Ovary (tissue), 7 donors: ENCODE measurements at regions not wholly inside any gene's neighbourhood (a gene's known extent, or its start where the extent isn't known, plus 50 kb on each side); places are given as distances from the start of the nearest gene placed in this dataset.

Experiments
- DNase-seq, 5 donors: peaks; one replicate each; pipeline ENCODE4 v3.0.0-alpha.2; 2019 to 2020
- H3K27ac ChIP-seq, 2 donors: fragments of 200-600 bp; one replicate each; pipeline versions ENCODE4 v1.5.1 to v1.8.0; 2019 to 2022
- H3K27me3 ChIP-seq: fragments of 200-600 bp; one replicate; pipeline ENCODE4 v1.8.0; 2022
- H3K36me3 ChIP-seq: fragments of 200-600 bp; sonication (generic); one replicate; pipeline ENCODE4 v1.5.1; 2019
- H3K4me1 ChIP-seq: one replicate; pipeline ENCODE4 v1.8.1; 2013; ENCODE audit warnings: mild to moderate bottlenecking, moderate library complexity; ENCODE audit not compliant: insufficient read depth
- H3K4me3 ChIP-seq: fragments of 200-600 bp; sonication (generic); one replicate; pipeline ENCODE4 v1.5.1; 2017
- H3K9me3 ChIP-seq, 2 donors: fragments of 200-600 bp in 1 of 2; sonication (generic) in 1 of 2; one replicate each; pipeline versions ENCODE4 v1.5.1 to v1.8.1; 2013 to 2019; ENCODE audit warnings: mild to moderate bottlenecking in 1 of 2, moderate library complexity in 1 of 2
- EP300 ChIP-seq: sonication (generic); formaldehyde crosslinking; IDR thresholded peaks from one replicate; pipeline ENCODE4 v1.6.1; 2017; ENCODE audit warnings: antibody characterized with exemption
- POLR2A ChIP-seq: fragments of 450-650 bp; IDR thresholded peaks from one replicate; pipeline ENCODE4 v1.6.1; 2017; ENCODE audit warnings: antibody characterized with exemption, mild to moderate bottlenecking, moderate library complexity
- WGBS, 3 donors: extraction: QIAGEN DNeasy Blood & Tissue Kit in 1 of 3; methylation state at CpG; one replicate each; pipeline versions ENCODE4 v1.1.5 to v1.1.7; 2013 to 2017; 5-methylcytosine and 5-hydroxymethylcytosine counted together
- intact Hi-C, 4 donors: fragments of 100-400 bp; cut with DNase I; formaldehyde crosslinking; loops; one replicate each; pipeline versions ENCODE4 v1.11.0 to v1.15.1; 2022 to 2023
- TF ChIP-seq, protein P1 (sequence below), 3 donors: fragments of 450-650 bp in 2 of 3; fragments of 200-600 bp in 1 of 3; IDR thresholded peaks; one replicate each; pipeline versions ENCODE4 v1.5.1 to v1.8.0; 2016 to 2022; ENCODE audit warnings: antibody characterized with exemption in 3 of 3, mild to moderate bottlenecking in 1 of 3
- donor health status: DM: no; HTN: no; CAD: no; lungs with moderate emphysema.
- donor health status: DM: no; HTN: no; CAD: no.
- donor health status: Bipolar disorder and iron deficiency.
- donor health status: DM: no; HTN: no; CAD: no.
- donor health status: DM: yes; HTN: yes; CAD: no.

- Histone ChIP-seq H3K4me3 (no peak overlapping the region), H3K36me3 (no peaks in the 10 kb centered on the region), H3K4me1 (no peaks in the 10 kb centered on the region), H3K9me3 (no peaks in the 10 kb centered on the region), H3K27ac (no peak overlapping the region), H3K27me3 (no peaks in the 10 kb centered on the region)
- DNase-seq, result no peak
- 75 to 82% (median 79%) methylated on average over 1 of the region's 1 CpG for WGBS, 3 donors
- TF ChIP-seq POLR2A (no peak), EP300 (no peak)
- TF ChIP-seq, protein P1, sequence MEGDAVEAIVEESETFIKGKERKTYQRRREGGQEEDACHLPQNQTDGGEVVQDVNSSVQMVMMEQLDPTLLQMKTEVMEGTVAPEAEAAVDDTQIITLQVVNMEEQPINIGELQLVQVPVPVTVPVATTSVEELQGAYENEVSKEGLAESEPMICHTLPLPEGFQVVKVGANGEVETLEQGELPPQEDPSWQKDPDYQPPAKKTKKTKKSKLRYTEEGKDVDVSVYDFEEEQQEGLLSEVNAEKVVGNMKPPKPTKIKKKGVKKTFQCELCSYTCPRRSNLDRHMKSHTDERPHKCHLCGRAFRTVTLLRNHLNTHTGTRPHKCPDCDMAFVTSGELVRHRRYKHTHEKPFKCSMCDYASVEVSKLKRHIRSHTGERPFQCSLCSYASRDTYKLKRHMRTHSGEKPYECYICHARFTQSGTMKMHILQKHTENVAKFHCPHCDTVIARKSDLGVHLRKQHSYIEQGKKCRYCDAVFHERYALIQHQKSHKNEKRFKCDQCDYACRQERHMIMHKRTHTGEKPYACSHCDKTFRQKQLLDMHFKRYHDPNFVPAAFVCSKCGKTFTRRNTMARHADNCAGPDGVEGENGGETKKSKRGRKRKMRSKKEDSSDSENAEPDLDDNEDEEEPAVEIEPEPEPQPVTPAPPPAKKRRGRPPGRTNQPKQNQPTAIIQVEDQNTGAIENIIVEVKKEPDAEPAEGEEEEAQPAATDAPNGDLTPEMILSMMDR (IDR thresholded peaks at IDR 0.05), result no peak
- intact Hi-C loops, result no loop called here
Observed at GRCh38 chr16:5188989-5189352, 91.4 kb upstream of the EEF2KMT start.

DNA sequence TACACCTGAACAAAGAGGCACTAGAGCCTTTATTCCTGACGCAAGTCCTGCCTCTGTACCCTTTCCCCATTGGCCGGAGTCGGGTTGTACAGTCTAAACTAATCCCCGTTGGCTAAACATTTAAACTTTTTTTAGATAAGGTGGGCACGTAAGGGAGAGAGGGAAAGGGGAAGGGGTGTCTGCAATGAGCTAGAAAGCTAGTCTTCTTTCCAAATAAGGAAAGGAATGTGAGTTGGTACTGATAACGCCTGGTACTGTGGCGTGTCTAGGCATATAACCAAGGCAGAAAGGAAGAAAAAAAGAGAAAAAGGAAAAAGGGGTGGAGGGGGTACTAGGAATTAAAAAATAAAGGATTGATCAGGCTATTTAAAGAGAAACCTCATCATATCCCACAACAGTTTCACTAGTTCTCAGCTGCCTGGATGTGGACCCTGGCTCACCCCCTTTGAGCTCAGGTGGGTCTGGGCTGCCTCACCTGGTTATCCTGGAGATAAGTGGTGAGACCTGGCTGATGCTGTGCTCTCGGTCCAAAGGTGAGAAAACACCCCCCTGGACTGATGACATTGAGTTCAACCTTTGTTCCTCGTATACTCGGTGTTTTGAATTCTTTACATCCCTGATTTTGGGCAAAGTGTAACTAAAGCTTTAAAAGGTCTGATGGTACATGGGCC is 90.9 kb upstream of the EEF2KMT start:
- H3K36me3 ChIP-seq, result no peaks in the 10 kb centered on the region
- TF ChIP-seq POLR2A (no peak), EP300 (no peak)
- TF ChIP-seq, protein P1 (IDR thresholded peaks at IDR 0.05), result no peak
- H3K9me3 ChIP-seq, result no peaks in the 10 kb centered on the region
- intact Hi-C loops, result no loop called here
- no peak overlapping the region for H3K27ac ChIP-seq
- no peaks in the 10 kb centered on the region for H3K4me1 ChIP-seq
- WGBS, 3 donors, result 21 to 37% (median 29%) methylated on average over 10 of the region's 10 CpGs
- no peak overlapping the region for H3K4me3 ChIP-seq
- no peaks in the 10 kb centered on the region for H3K27me3 ChIP-seq
- DNase-seq, result no peak

DNA sequence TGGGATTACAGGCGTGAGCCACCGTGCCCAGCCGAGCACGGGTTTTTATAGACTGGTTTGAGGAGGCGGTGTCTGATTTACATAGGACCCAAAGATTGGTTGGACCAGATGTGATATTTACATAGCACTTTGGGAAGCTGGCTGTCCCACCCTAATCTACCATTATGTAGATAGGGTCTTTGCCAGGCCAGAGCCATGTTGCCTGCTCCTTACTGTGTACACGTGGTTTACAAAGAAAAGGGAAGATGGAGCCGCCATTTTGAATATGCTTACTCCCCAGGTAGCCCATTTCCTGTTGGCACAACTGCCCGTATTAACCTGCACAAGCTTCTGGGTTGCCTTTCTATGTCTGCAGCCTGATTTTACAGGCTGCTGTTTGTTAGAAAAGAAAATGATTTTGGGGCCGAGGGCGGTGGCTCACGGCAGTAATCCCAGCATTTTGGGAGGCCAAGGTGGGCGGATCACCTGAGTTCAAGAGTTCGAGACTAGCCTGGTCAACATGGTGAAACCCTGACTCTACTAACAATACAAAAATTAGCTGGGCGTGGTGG is 89.9 kb upstream of the EEF2KMT start:
- Histone ChIP-seq H3K27me3 (no peaks in the 10 kb centered on the region), H3K9me3 (no peaks in the 10 kb centered on the region), H3K36me3 (no peaks in the 10 kb centered on the region), H3K4me1 (no peaks in the 10 kb centered on the region), H3K4me3 (no peak overlapping the region), H3K27ac (no peak overlapping the region)
- TF ChIP-seq, protein P1 (IDR thresholded peaks at IDR 0.05), result no peak
- TF ChIP-seq EP300, result no peak
- no peak for TF ChIP-seq POLR2A
- 86 to 87% (median 86%) methylated on average over 14 of the region's 14 CpGs for WGBS, 3 donors
- intact Hi-C loops, result no loop called here
- no peak for DNase-seq

- Histone ChIP-seq H3K36me3 (no peaks in the 10 kb centered on the region), H3K4me1 (no peaks in the 10 kb centered on the region), H3K4me3 (no peak overlapping the region), H3K9me3 (no peaks in the 10 kb centered on the region), H3K27me3 (no peaks in the 10 kb centered on the region), H3K27ac (no peak overlapping the region)
- no peak for DNase-seq
- WGBS, 3 donors, result 94 to 96% (median 95%) methylated on average over 19 to 34 of the region's 34 CpGs
- TF ChIP-seq, protein P1 (IDR thresholded peaks at IDR 0.05), result no peak
- no peak for TF ChIP-seq EP300
- no peak for TF ChIP-seq POLR2A
- intact Hi-C loops, result no loop called here
Observed at GRCh38 chr16:5186381-5186903, 88.8 kb upstream of the EEF2KMT start.
